ENCODE measurements at regions not wholly inside any gene's neighbourhood (a gene's known extent, or its start where the extent isn't known, plus 50 kb on each side); places are given as distances from the start of the nearest gene placed in this dataset.

- DNase-seq, result no peak
These were observed 65.0 kb downstream of the NOL4 start for GRCh38 chr18:34159691-34160185.

GRCh38 chr18:34158881-34159690 lies 65.6 kb downstream of the NOL4 start:
- DNase-seq, result no peak

GRCh38 chr18:34153711-34154110 lies 71.0 kb downstream of the NOL4 start:
- DNase-seq, result no peak

DNA sequence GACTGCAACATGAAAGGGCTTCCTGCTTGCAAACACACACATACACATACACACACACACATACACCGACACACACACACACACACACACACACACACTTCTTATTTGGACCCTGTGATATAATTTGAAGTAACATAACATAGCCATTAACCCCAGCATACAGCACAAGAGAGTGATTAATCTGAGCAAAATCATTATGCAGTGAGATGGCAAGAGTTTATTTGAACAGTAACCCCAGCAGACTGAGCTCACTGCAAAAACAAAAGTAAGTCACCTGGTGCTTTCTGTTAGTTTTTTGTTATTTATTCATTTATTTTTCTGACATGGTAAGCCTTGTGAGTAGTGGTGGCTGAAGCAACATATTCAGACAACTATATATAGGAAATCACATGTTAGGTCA lies 93.7 kb downstream of the NOL4 start:
- DNase-seq, result no peak

DNA sequence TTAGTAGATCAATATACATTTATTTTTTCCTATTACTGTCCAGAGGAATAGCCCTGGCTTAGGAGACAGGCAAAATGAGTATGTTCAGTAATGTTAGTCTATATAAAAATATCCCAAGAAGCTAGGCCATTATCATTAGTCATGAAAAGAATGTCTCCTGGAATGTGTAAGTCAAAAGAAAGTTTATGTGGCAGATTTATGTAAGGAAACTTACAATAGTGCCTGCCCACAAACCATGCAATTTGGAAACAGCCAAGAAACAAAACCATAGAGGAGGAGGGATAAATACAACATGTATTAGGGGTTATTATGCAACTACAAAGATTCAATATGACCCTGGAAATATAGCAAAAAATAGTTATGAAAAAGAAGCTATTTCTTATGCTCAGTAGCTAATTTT lies 96.3 kb downstream of the NOL4 start:
- no peak for DNase-seq

GRCh38 chr18:34126121-34126520 lies 98.6 kb downstream of the NOL4 start:
- no peak for DNase-seq

DNA sequence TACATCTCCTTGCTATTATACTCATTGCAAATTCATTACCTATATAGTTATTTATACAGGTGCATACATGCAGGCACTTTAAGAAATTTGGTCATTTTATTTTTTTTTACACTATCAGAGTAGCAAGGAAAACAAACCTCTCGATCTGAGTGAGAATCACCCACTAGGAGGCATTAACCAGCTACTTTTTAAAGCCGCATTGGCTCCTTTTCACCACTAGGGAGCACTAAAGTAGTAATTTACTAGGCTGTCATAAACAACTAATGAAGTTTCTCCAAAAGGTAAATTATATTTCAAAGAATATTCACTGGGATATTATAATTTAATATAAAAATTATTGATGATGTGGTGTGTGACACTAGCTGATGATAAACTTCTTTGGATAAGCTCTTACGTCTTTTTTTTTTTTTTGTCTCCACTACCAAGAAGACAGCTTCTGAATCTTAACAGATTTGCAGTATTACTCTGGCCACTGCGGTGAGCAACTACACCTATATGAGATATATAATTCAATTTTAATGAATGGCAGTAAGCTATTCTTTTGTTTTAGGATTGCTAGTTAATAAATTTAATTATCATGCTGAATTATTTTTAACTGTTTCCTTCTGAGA lies 101.9 kb downstream of the NOL4 start:
- peak; percentile 5 for DNase-seq

DNA sequence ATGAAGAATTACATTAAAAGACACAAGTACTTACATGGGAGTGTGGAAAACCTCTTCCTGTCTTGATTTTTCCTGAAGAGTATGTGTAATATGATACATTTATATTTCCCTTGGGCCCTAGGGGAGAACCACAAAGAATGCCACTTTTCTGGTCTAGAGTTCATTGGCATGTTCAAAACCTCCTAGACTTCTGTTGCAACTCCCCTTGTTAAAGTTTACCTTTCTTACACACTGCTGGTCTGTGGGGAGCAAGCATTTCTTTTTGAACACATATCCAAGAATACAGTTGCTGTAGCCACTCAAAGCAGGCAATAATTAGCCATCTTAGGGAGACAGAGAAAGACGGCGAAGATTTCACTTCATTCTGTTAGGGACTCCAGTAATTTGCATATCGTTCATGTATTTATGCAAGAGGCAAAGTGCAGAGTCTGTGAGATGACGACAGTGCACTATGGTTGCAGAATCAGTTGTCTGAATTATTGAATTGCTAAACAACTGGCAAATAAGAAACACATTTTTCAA lies 103.5 kb downstream of the NOL4 start:
- DNase-seq, result no peak

- DNase-seq, result no peak
These were observed 104.4 kb downstream of the NOL4 start for GRCh38 chr18:34120294-34120693.

DNA sequence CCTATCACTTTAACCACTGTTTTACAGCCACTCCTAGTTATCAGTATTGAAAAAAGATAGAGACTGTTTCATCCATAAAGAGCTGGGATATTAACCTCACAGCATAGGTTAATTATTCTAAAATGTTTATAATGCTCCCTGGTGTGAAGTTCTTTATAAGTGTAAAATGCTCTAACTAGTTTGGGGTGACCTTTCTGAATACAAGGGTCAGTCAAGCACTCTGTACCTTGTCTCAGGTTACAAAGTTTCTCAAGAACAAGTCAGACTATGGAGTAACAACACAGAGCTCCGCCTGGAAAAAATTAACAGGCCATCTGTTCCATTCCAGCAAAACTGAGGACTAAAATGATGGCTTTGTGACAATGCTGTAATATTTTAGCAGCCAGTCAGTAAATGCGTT lies 107.4 kb downstream of the NOL4 start:
- DNase-seq, result no peak

GRCh38 chr18:34115409-34116081 lies 109.2 kb downstream of the NOL4 start:
- no peak for DNase-seq

- no peak for DNase-seq
These were observed 109.7 kb downstream of the NOL4 start for GRCh38 chr18:34114996-34115395.

DNA sequence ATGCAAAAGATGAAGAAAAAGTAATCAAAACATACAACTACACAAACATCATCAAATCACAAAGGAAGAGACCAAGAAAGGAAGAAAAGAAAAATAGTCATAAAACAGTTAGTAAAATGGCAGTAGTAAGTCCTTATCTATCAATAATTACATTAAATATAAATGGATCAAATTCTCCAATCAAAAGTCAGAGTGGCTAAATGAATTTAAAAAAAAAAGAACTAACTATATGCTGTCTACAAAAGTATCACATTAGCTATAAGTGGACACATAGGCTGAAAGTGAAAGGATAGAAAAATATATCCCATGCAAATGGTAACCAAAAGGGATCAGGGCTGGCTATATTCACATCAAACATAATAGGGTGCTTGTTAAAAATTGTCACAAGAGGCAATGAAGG lies 116.5 kb downstream of the NOL4 start:
- no peak for DNase-seq

- DNase-seq, result no peak
These were observed 126.6 kb downstream of the NOL4 start for GRCh38 chr18:34098109-34098508.

- no peak for DNase-seq
These were observed 127.4 kb downstream of the NOL4 start for GRCh38 chr18:34097312-34097711.

- no peak for DNase-seq
These were observed 130.6 kb downstream of the NOL4 start for GRCh38 chr18:34094148-34094547.

GRCh38 chr18:34092796-34093195 lies 131.9 kb downstream of the NOL4 start:
- no peak for DNase-seq

DNA sequence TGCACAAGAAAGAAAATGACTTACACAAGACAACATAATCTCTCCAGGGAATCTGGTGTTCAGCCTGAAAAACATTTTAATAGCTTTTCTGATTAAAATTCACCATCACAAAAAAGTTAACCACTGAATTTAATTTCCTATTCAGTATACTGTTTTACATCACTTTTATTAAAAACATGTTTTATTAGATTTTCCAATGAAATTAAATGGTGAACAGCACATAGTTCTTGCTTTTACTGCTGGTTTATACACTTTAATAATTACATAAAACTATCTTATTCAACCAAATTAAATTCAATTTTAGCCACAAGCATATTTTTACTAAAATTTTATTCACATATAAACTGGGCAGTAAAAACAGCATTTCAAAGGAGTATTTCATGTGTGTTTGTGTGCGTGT lies 138.3 kb downstream of the NOL4 start:
- no peak for DNase-seq

GRCh38 chr18:34085140-34085739 lies 139.5 kb downstream of the NOL4 start:
- DNase-seq, result no peak

- no peak for DNase-seq
These were observed 140.1 kb downstream of the NOL4 start for GRCh38 chr18:34084635-34085034.

DNA sequence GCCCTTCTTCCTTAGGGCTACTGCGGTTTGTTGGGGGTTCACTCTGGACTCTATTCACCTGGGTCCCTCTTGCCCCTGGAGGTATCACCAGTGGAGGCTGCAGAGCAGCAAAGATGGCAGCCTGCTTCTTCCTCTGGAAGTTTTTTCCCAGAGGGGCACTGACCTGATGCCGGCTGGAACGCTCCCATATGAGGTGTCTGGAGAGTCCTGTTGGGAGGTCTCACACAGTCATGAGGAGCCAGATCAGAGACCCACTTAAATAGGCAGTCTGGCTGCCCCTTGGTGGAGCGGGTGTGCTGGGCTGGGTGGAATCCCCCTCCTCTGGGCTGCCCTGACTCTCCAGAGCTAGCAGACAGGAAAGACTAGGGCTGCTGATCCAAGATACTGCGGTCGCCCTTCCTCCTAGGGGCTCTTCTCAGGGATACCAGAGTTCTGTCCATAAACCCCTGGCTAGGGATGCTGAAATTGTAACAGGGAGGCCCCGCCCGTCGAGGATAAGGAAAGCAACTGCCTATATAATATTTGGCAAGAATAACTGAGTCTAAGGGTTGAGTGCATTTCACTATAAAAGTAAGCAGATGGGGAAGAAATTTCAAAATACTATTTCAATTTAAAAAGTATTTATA lies 140.7 kb downstream of the NOL4 start:
- DNase-seq, result no peak

- no peak for DNase-seq
These were observed 147.1 kb downstream of the NOL4 start for GRCh38 chr18:34077599-34077998.
